HG03175 (cell line): ENCODE measurements at regions not wholly inside any gene's neighbourhood (a gene's known extent, or its start where the extent isn't known, plus 50 kb on each side); places are given as distances from the start of the nearest gene placed in this dataset.
"Not testable (repeated sequence)": the region's sequence is repeated elsewhere in the genome, so short reads cannot be mapped to it uniquely, and the experiment has no call there.

ENCODE experiments used
- ATAC-seq: cut with Tn5 transposase; IDR thresholded peaks from one replicate; pipeline ENCODE4 v1.9.1; 2021; ENCODE audit warnings: mild to moderate bottlenecking, moderate library complexity; ENCODE audit not compliant: unreplicated experiment

- ATAC-seq = peak; percentile 92
Measured at GRCh38 chr12:62192180-62192902, 67.9 kb upstream of the USP15 start.

- peak; percentile 12 for ATAC-seq
Measured at GRCh38 chr12:62192903-62193250, 67.3 kb upstream of the USP15 start.

GRCh38 chr12:62194031-62194430 is 66.2 kb upstream of the USP15 start:
- ATAC-seq = no peak

DNA sequence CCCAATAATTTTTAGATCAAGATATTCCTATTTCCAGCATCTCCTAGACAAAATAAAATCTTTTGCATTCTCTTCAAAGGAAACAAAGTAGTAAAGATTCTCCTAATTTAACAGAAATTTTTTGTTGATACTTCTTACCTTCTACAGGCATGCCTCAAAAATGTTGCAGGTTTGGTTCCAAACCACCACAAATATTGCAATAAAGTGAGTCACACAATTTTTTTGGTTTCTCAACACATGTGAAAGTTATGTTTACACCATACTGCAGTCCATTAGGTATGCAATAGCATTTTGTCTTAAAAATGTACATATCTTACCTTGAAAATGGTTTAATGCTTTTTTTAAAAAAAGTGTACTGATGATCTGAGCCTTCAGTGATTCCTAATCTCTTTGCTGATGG is 65.6 kb upstream of the USP15 start:
- no peak for ATAC-seq

DNA sequence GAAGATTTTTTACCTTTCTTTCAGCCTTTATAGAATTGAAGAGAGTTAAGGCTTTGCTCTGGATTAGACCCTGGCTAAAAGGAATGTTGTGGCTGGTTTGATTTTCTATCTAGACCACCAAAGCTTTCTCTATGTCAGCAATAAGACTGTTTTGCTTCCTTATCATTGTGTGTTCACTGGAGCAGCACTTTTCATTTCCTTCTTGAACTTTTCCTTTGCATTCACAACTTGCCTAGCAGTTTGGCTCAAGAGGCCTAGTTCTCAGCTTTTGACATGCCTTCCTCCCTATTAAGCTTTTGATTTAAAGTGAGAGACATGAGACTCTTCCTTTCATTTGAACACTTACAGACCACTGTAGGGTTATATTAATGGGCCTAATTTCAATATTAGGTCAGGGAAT is 64.1 kb upstream of the USP15 start:
- no peak for ATAC-seq

DNA sequence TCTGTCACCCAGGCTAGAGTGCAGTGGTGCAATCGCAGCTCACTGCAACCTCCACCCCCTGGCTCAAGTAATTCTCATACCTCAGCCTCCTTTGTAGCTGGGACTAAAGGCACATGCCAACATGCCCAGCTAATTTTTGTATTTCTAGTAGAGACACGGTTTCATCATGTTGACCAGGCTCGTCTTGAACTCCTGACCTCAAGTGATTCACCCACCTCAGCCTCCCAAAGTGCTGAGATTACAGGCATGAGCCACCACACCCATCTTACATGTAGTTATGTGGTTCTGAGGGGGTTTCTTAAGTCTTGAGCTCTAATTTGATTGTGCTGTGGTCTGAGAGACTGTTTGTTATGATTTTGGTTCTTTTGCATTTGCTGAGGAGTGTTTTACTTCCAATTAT is 57.3 kb upstream of the USP15 start:
- not testable (repeated sequence) for ATAC-seq

DNA sequence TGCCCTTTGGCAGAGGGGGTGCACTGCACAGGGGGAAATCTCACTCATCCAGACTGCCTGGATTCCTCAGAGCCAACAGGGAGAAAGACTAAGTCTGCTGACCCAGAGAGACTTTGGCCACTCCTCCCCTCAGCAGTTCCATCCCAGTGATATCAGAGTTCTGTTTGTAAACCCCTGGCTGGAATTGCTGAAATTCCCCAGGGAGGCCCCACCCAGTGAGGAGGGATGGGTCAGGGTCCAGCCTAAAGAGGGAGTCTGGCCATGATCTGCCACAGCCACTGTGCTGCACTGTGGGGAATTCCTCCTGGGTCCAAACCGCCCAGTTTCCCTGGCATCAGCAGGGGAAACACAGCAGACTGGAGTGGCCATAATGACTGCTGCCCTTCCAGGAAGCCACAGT is 54.9 kb upstream of the USP15 start:
- ATAC-seq = no peak

GRCh38 chr12:62207248-62207647 is 53.0 kb upstream of the USP15 start:
- no peak for ATAC-seq
